ENCODE measurements at regions not wholly inside any gene's neighbourhood (a gene's known extent, or its start where the extent isn't known, plus 50 kb on each side); places are given as distances from the start of the nearest gene placed in this dataset.

GRCh38 chr9:126062158-126062886 lies 264.3 kb upstream of the MVB12B start:
- TF ChIP-seq CTCF (IDR thresholded peaks at IDR 0.05; ENCODE audit: low read depth, low read length, missing input control) (no peak), REST (IDR thresholded peaks at IDR 0.05) (no peak)
